ENCODE measurements at regions not wholly inside any gene's neighbourhood (a gene's known extent, or its start where the extent isn't known, plus 50 kb on each side); places are given as distances from the start of the nearest gene placed in this dataset.

- no peak overlapping the region for H4K91ac ChIP-seq (ENCODE audit: low read length)
- H3K27ac ChIP-seq (ENCODE audit: low read length, poor library complexity, severe bottlenecking): no peak overlapping the region
- no peak overlapping the region for H3K14ac ChIP-seq (ENCODE audit: low read length in 2 of 2)
- 60% methylated on average over 1 of the region's 2 CpGs for WGBS
- no peak overlapping the region for H2AFZ ChIP-seq (ENCODE audit: low read depth, low read length)
- H3K9me3 ChIP-seq (ENCODE audit: control insufficient read depth, low read length): no peaks in the 10 kb centered on the region
- H2BK120ac ChIP-seq (ENCODE audit: low read depth, low read length): no peak overlapping the region
- H3K4me1 ChIP-seq (ENCODE audit: control insufficient read depth, insufficient read depth, low read depth, low read length): no peaks in the 10 kb centered on the region
- H2AK5ac ChIP-seq (ENCODE audit: low read length, severe bottlenecking): no peak overlapping the region
- H3K36me3 ChIP-seq (ENCODE audit: control insufficient read depth in 1 of 2, insufficient read depth in 2 of 2, low read depth in 1 of 2, low read length in 2 of 2): no peaks in the 10 kb centered on the region
- no peak overlapping the region for H2BK12ac ChIP-seq (ENCODE audit: low read length in 2 of 2)
- H3K18ac ChIP-seq (ENCODE audit: low read depth in 1 of 2, low read length in 2 of 2): no peak overlapping the region
- no peak overlapping the region for H4K8ac ChIP-seq (ENCODE audit: low read length)
- no peak overlapping the region for H3K4ac ChIP-seq (ENCODE audit: low read depth in 1 of 2, low read length in 2 of 2)
- H3K27me3 ChIP-seq (ENCODE audit: control insufficient read depth in 1 of 2, insufficient read depth in 1 of 2, low read length in 2 of 2): peaks cover 0 to 18% of the 10 kb centered on the region in 2 experiments
- no peak overlapping the region for H3K9ac ChIP-seq (ENCODE audit: low read length)
- H3K79me1 ChIP-seq (replicated peaks; ENCODE audit: low read length, poor library complexity, severe bottlenecking): no peaks in the 10 kb centered on the region
- no peak overlapping the region for H3K4me3 ChIP-seq (ENCODE audit: insufficient read depth in 1 of 2, low read depth in 1 of 2, low read length in 2 of 2)
- H3K4me2 ChIP-seq (ENCODE audit: low read length, poor library complexity, severe bottlenecking): no peak overlapping the region
- no peak overlapping the region for H3K23ac ChIP-seq (ENCODE audit: low read length in 2 of 2)
- H2BK15ac ChIP-seq (ENCODE audit: low read depth, poor library complexity, severe bottlenecking): no peak overlapping the region
- H2BK5ac ChIP-seq (ENCODE audit: low read depth, low read length, poor library complexity, severe bottlenecking): no peak overlapping the region
- no peak for DNase-seq
Observed at GRCh38 chrX:131614241-131614640, 70.4 kb downstream of the OR13H1 start.

GRCh38 chrX:131617182-131617581 is 73.3 kb downstream of the OR13H1 start:
- H2BK120ac ChIP-seq (ENCODE audit: low read depth, low read length): no peak overlapping the region
- no peak overlapping the region for H3K18ac ChIP-seq (ENCODE audit: low read depth in 1 of 2, low read length in 2 of 2)
- H3K23ac ChIP-seq (ENCODE audit: low read length in 2 of 2): no peak overlapping the region
- H3K4me1 ChIP-seq (ENCODE audit: control insufficient read depth, insufficient read depth, low read depth, low read length): no peaks in the 10 kb centered on the region
- no CpG with 5 or more reads among the region's 3 CpGs for WGBS
- no peak overlapping the region for H3K4me3 ChIP-seq (ENCODE audit: insufficient read depth in 1 of 2, low read depth in 1 of 2, low read length in 2 of 2)
- H3K14ac ChIP-seq (ENCODE audit: low read length in 2 of 2): no peak overlapping the region
- H3K27ac ChIP-seq (ENCODE audit: low read length, poor library complexity, severe bottlenecking): no peak overlapping the region
- H2AFZ ChIP-seq (ENCODE audit: low read depth, low read length): no peak overlapping the region
- no peak overlapping the region for H3K9ac ChIP-seq (ENCODE audit: low read length)
- no peak overlapping the region for H4K8ac ChIP-seq (ENCODE audit: low read length)
- no peak overlapping the region for H2BK5ac ChIP-seq (ENCODE audit: low read depth, low read length, poor library complexity, severe bottlenecking)
- no peaks in the 10 kb centered on the region for H3K36me3 ChIP-seq (ENCODE audit: control insufficient read depth in 1 of 2, insufficient read depth in 2 of 2, low read depth in 1 of 2, low read length in 2 of 2)
- no peak overlapping the region for H2BK15ac ChIP-seq (ENCODE audit: low read depth, poor library complexity, severe bottlenecking)
- peak; percentile 78 for DNase-seq
- no peak overlapping the region for H3K4me2 ChIP-seq (ENCODE audit: low read length, poor library complexity, severe bottlenecking)
- no peaks in the 10 kb centered on the region for H3K9me3 ChIP-seq (ENCODE audit: control insufficient read depth, low read length)
- H4K91ac ChIP-seq (ENCODE audit: low read length): no peak overlapping the region
- no peaks in the 10 kb centered on the region for H3K79me1 ChIP-seq (replicated peaks; ENCODE audit: low read length, poor library complexity, severe bottlenecking)
- peaks cover 0 to 27% of the 10 kb centered on the region in 2 experiments for H3K27me3 ChIP-seq (ENCODE audit: control insufficient read depth in 1 of 2, insufficient read depth in 1 of 2, low read length in 2 of 2)
- H2BK12ac ChIP-seq (ENCODE audit: low read length in 2 of 2): no peak overlapping the region
- H2AK5ac ChIP-seq (ENCODE audit: low read length, severe bottlenecking): no peak overlapping the region
- H3K4ac ChIP-seq (ENCODE audit: low read depth in 1 of 2, low read length in 2 of 2): no peak overlapping the region

GRCh38 chrX:131621650-131622049 is 77.8 kb downstream of the OR13H1 start:
- no peaks in the 10 kb centered on the region for H3K36me3 ChIP-seq (ENCODE audit: control insufficient read depth in 1 of 2, insufficient read depth in 2 of 2, low read depth in 1 of 2, low read length in 2 of 2)
- H3K4ac ChIP-seq (ENCODE audit: low read depth in 1 of 2, low read length in 2 of 2): no peak overlapping the region
- no peak overlapping the region for H4K8ac ChIP-seq (ENCODE audit: low read length)
- H3K14ac ChIP-seq (ENCODE audit: low read length in 2 of 2): no peak overlapping the region
- no peak overlapping the region for H2BK15ac ChIP-seq (ENCODE audit: low read depth, poor library complexity, severe bottlenecking)
- H3K9me3 ChIP-seq (ENCODE audit: control insufficient read depth, low read length): no peaks in the 10 kb centered on the region
- no peak overlapping the region for H3K4me2 ChIP-seq (ENCODE audit: low read length, poor library complexity, severe bottlenecking)
- no CpG with 5 or more reads among the region's 1 CpG for WGBS
- H4K91ac ChIP-seq (ENCODE audit: low read length): no peak overlapping the region
- peaks cover 0 to 44% of the 10 kb centered on the region in 2 experiments for H3K27me3 ChIP-seq (ENCODE audit: control insufficient read depth in 1 of 2, insufficient read depth in 1 of 2, low read length in 2 of 2)
- H3K9ac ChIP-seq (ENCODE audit: low read length): no peak overlapping the region
- H2BK5ac ChIP-seq (ENCODE audit: low read depth, low read length, poor library complexity, severe bottlenecking): no peak overlapping the region
- no peak overlapping the region for H2AFZ ChIP-seq (ENCODE audit: low read depth, low read length)
- H3K23ac ChIP-seq (ENCODE audit: low read length in 2 of 2): no peak overlapping the region
- H3K18ac ChIP-seq (ENCODE audit: low read depth in 1 of 2, low read length in 2 of 2): no peak overlapping the region
- no peak for DNase-seq
- no peaks in the 10 kb centered on the region for H3K4me1 ChIP-seq (ENCODE audit: control insufficient read depth, insufficient read depth, low read depth, low read length)
- H3K27ac ChIP-seq (ENCODE audit: low read length, poor library complexity, severe bottlenecking): no peak overlapping the region
- no peak overlapping the region for H2BK120ac ChIP-seq (ENCODE audit: low read depth, low read length)
- H2AK5ac ChIP-seq (ENCODE audit: low read length, severe bottlenecking): no peak overlapping the region
- H2BK12ac ChIP-seq (ENCODE audit: low read length in 2 of 2): no peak overlapping the region
- H3K79me1 ChIP-seq (replicated peaks; ENCODE audit: low read length, poor library complexity, severe bottlenecking): no peaks in the 10 kb centered on the region
- H3K4me3 ChIP-seq (ENCODE audit: insufficient read depth in 1 of 2, low read depth in 1 of 2, low read length in 2 of 2): no peak overlapping the region

GRCh38 chrX:131626681-131627296 is 82.9 kb downstream of the OR13H1 start:
- H3K23ac ChIP-seq (ENCODE audit: low read length in 2 of 2): no peak overlapping the region
- no peak overlapping the region for H2AFZ ChIP-seq (ENCODE audit: low read depth, low read length)
- no peaks in the 10 kb centered on the region for H3K36me3 ChIP-seq (ENCODE audit: control insufficient read depth in 1 of 2, insufficient read depth in 2 of 2, low read depth in 1 of 2, low read length in 2 of 2)
- no peaks in the 10 kb centered on the region for H3K79me1 ChIP-seq (replicated peaks; ENCODE audit: low read length, poor library complexity, severe bottlenecking)
- no peak overlapping the region for H4K8ac ChIP-seq (ENCODE audit: low read length)
- H3K4me3 ChIP-seq (ENCODE audit: insufficient read depth in 1 of 2, low read depth in 1 of 2, low read length in 2 of 2): no peak overlapping the region
- H4K91ac ChIP-seq (ENCODE audit: low read length): no peak overlapping the region
- no peak overlapping the region for H2AK5ac ChIP-seq (ENCODE audit: low read length, severe bottlenecking)
- peak; percentile 35 for DNase-seq
- H3K9me3 ChIP-seq (ENCODE audit: control insufficient read depth, low read length): no peaks in the 10 kb centered on the region
- peaks cover 0 to 69% of the 10 kb centered on the region in 2 experiments for H3K27me3 ChIP-seq (ENCODE audit: control insufficient read depth in 1 of 2, insufficient read depth in 1 of 2, low read length in 2 of 2)
- H3K4ac ChIP-seq (ENCODE audit: low read depth in 1 of 2, low read length in 2 of 2): no peak overlapping the region
- H3K18ac ChIP-seq (ENCODE audit: low read depth in 1 of 2, low read length in 2 of 2): no peak overlapping the region
- H2BK120ac ChIP-seq (ENCODE audit: low read depth, low read length): no peak overlapping the region
- H3K27ac ChIP-seq (ENCODE audit: low read length, poor library complexity, severe bottlenecking): no peak overlapping the region
- 43% methylated on average over 3 of the region's 3 CpGs for WGBS
- no peak overlapping the region for H2BK5ac ChIP-seq (ENCODE audit: low read depth, low read length, poor library complexity, severe bottlenecking)
- H2BK12ac ChIP-seq (ENCODE audit: low read length in 2 of 2): no peak overlapping the region
- no peak overlapping the region for H3K4me2 ChIP-seq (ENCODE audit: low read length, poor library complexity, severe bottlenecking)
- H2BK15ac ChIP-seq (ENCODE audit: low read depth, poor library complexity, severe bottlenecking): no peak overlapping the region
- no peak overlapping the region for H3K9ac ChIP-seq (ENCODE audit: low read length)
- no peaks in the 10 kb centered on the region for H3K4me1 ChIP-seq (ENCODE audit: control insufficient read depth, insufficient read depth, low read depth, low read length)
- no peak overlapping the region for H3K14ac ChIP-seq (ENCODE audit: low read length in 2 of 2)
